ENCODE measurements at regions not wholly inside any gene's neighbourhood (a gene's known extent, or its start where the extent isn't known, plus 50 kb on each side); places are given as distances from the start of the nearest gene placed in this dataset.
"Not testable (repeated sequence)": the region's sequence is repeated elsewhere in the genome, so short reads cannot be mapped to it uniquely, and the experiment has no call there.

- DNase-seq (ENCODE audit: low read depth in 2 of 2): peak in 1 of 2 donors; percentile 3
Observed at GRCh38 chr15:20624085-20624484, 82.5 kb upstream of the GOLGA6L6 start.

GRCh38 chr15:20622117-20622516, 80.5 kb upstream of the GOLGA6L6 start:
- DNase-seq (ENCODE audit: low read depth in 2 of 2): not testable (repeated sequence)

GRCh38 chr15:20614549-20614948, 72.9 kb upstream of the GOLGA6L6 start:
- DNase-seq (ENCODE audit: low read depth in 2 of 2): not testable (repeated sequence)

- DNase-seq (ENCODE audit: low read depth in 2 of 2): not testable (repeated sequence)
Observed at GRCh38 chr15:20612796-20613195, 71.2 kb upstream of the GOLGA6L6 start.

GRCh38 chr15:20612356-20612755, 70.8 kb upstream of the GOLGA6L6 start:
- DNase-seq (ENCODE audit: low read depth in 2 of 2): not testable (repeated sequence)

DNA sequence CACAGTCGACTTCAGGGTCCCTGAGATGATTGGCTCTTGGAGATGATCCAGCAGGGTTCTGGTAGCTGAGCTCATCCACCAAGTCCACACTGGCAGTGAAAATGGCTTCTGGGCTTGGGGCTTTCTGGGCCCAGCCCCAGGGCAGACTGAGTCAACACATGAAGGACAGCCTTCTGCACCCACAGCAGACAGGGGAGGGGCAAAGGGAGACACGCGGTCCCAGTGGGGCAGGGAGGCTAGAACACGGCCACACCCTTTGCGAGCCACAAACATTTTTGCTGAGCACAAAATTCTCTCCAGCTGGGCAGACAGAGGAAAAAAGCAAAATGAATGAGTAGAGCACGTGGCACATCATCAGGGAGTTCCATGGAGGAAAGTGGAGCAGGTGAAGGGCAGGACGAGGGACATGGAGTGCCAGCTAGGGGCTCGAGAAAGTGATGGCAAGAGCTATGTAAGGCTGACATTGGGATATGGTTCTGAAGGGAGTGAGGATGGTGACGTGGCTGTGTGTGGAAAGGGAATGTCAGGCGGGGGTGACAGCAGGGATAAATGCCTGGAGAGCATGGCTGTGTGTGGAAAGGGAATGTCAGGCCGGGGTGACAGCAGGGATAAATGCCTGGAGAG, 70.2 kb upstream of the GOLGA6L6 start:
- DNase-seq (ENCODE audit: low read depth in 2 of 2): not testable (repeated sequence)

- DNase-seq (ENCODE audit: low read depth in 2 of 2): not testable (repeated sequence)
Observed at GRCh38 chr15:20608179-20608578, 66.6 kb upstream of the GOLGA6L6 start.

DNA sequence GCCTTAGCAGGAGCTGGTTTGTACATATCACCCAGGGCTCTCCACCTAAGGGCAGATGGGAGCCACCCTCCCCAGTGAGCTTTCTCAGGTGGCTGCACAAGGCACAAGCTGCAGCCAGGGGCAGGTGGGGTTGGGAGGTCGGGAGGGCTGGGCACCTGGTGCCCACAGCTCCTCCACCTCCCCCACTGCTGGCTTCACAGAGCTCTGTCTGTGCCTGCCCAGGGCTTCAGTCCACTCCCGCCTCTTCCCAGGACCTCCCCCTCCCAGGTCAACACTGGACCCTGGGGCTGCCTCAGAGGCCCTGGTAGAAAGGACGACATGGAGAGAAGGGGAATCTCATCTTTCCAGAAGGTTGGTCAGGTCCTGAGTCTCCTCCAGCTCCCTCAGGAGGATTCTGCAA, 55.6 kb upstream of the GOLGA6L6 start:
- not testable (repeated sequence) for DNase-seq (ENCODE audit: low read depth in 2 of 2)

DNA sequence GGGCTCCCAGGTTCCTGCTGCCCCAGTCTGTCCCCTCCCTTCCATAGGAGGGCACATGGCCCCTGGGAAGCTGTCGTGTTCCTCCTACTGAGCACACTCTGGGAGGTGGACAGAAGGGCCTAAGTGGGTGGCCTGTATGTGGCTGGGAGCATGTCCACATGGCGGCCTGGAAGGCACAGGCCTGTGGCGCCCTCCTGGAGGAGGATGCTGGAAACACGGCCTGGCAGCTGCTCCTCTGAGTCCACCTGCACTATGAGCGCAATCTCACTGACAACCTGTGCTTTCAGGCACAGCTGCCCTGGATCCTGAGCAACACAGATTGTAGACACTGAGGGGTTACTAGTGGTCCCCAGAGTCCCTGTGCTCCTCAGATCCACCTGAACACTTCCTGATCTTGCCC, 52.6 kb upstream of the GOLGA6L6 start:
- DNase-seq (ENCODE audit: low read depth in 2 of 2): not testable (repeated sequence)

GRCh38 chr15:20591936-20592335, 50.3 kb upstream of the GOLGA6L6 start:
- not testable (repeated sequence) for DNase-seq (ENCODE audit: low read depth in 2 of 2)
